HG02973 (cell line): ENCODE measurements at regions not wholly inside any gene's neighbourhood (a gene's known extent, or its start where the extent isn't known, plus 50 kb on each side); places are given as distances from the start of the nearest gene placed in this dataset.

Experiments
- ATAC-seq: cut with Tn5 transposase; IDR thresholded peaks from one replicate; pipeline ENCODE4 v1.9.1; 2021; ENCODE audit warnings: moderate library complexity; ENCODE audit not compliant: unreplicated experiment

- ATAC-seq: no peak
Observed at GRCh38 chr9:26597542-26598149, 295.0 kb downstream of the CAAP1 start.

- ATAC-seq: no peak
Observed at GRCh38 chr9:26579056-26579455, 313.5 kb downstream of the CAAP1 start.

GRCh38 chr9:26574898-26575440 lies 317.6 kb downstream of the CAAP1 start:
- ATAC-seq: no peak

- ATAC-seq: no peak
Observed at GRCh38 chr9:26574256-26574655, 318.3 kb downstream of the CAAP1 start.

- ATAC-seq: no peak
Observed at GRCh38 chr9:26567976-26568375, 324.6 kb downstream of the CAAP1 start.

- ATAC-seq: no peak
Observed at GRCh38 chr9:26566141-26566540, 326.5 kb downstream of the CAAP1 start.

GRCh38 chr9:26565118-26565517 lies 327.5 kb downstream of the CAAP1 start:
- ATAC-seq: no peak

- no peak for ATAC-seq
Observed at GRCh38 chr9:26562338-26562737, 330.3 kb downstream of the CAAP1 start.

- ATAC-seq: peak; percentile 43
Observed at GRCh38 chr9:26561928-26562327, 330.7 kb downstream of the CAAP1 start.

GRCh38 chr9:26559506-26559905 lies 333.1 kb downstream of the CAAP1 start:
- ATAC-seq: no peak

GRCh38 chr9:26551971-26552370 lies 340.6 kb downstream of the CAAP1 start:
- no peak for ATAC-seq

- no peak for ATAC-seq
Observed at GRCh38 chr9:26551451-26551850, 341.2 kb downstream of the CAAP1 start.

GRCh38 chr9:26548781-26549290 lies 343.8 kb downstream of the CAAP1 start:
- ATAC-seq: no peak

GRCh38 chr9:26539867-26540493 lies 352.6 kb downstream of the CAAP1 start:
- ATAC-seq: no peak

GRCh38 chr9:26537211-26537610 lies 355.4 kb downstream of the CAAP1 start:
- no peak for ATAC-seq

GRCh38 chr9:26535151-26535550 lies 357.5 kb downstream of the CAAP1 start:
- no peak for ATAC-seq

GRCh38 chr9:26530841-26531240 lies 361.8 kb downstream of the CAAP1 start:
- ATAC-seq: no peak

- ATAC-seq: no peak
Observed at GRCh38 chr9:26527931-26528330, 364.7 kb downstream of the CAAP1 start.

GRCh38 chr9:26524267-26524666 lies 368.3 kb downstream of the CAAP1 start:
- no peak for ATAC-seq

- no peak for ATAC-seq
Observed at GRCh38 chr9:26523577-26523976, 369.0 kb downstream of the CAAP1 start.

GRCh38 chr9:26520141-26520540 lies 372.5 kb downstream of the CAAP1 start:
- ATAC-seq: no peak

GRCh38 chr9:26516773-26517343 lies 375.7 kb downstream of the CAAP1 start:
- ATAC-seq: no peak
